Endothelial cell of umbilical vein (primary cell): ENCODE measurements at regions not wholly inside any gene's neighbourhood (a gene's known extent, or its start where the extent isn't known, plus 50 kb on each side); places are given as distances from the start of the nearest gene placed in this dataset.

Experiments
- EZH2 ChIP-seq: IDR thresholded peaks from 2 replicates; pipeline ENCODE4 v1.6.1; 2012; ENCODE audit warnings: borderline replicate concordance, low read depth, mild to moderate bottlenecking, moderate library complexity, low read length, inconsistent platforms; ENCODE audit not compliant: severe bottlenecking
- FOS ChIP-seq: IDR thresholded peaks from 2 replicates; pipeline ENCODE4 v1.6.1; 2011; ENCODE audit warnings: mild to moderate bottlenecking, low read length, moderate library complexity, borderline replicate concordance; ENCODE audit not compliant: insufficient read depth
- GATA2 ChIP-seq: IDR thresholded peaks from 2 replicates; pipeline ENCODE4 v1.7.0; 2011; ENCODE audit warnings: low read depth, mild to moderate bottlenecking, moderate library complexity, mixed read lengths, low read length; ENCODE audit not compliant: insufficient read length, insufficient read depth
- JUN ChIP-seq: IDR thresholded peaks from 2 replicates; pipeline ENCODE4 v1.6.1; 2011; ENCODE audit warnings: borderline replicate concordance, low read depth; ENCODE audit not compliant: insufficient read length, insufficient read depth
- MYC ChIP-seq: IDR thresholded peaks from one replicate; pipeline ENCODE4 v1.6.1; 2011; ENCODE audit warnings: mild to moderate bottlenecking, low read depth, low read length
- POLR2A ChIP-seq: IDR thresholded peaks from 2 replicates; pipeline ENCODE4 v1.6.1; 2012; ENCODE audit warnings: low read depth, mild to moderate bottlenecking, control low read depth, low read length
- POLR2AphosphoS5 ChIP-seq: IDR thresholded peaks from 2 replicates; pipeline ENCODE4 v1.6.1; 2012; ENCODE audit warnings: low read depth, mild to moderate bottlenecking, control low read depth, low read length, moderate library complexity; ENCODE audit not compliant: insufficient read depth
- TF ChIP-seq, protein P1 (sequence below), 2 donors: IDR thresholded peaks; 1 replicate in 1 of 2; 2 replicates in 1 of 2; pipeline ENCODE4 v1.5.1; 2011; ENCODE audit warnings: low read length in 2 of 2, mild to moderate bottlenecking in 2 of 2, moderate library complexity in 2 of 2, control low read depth in 1 of 2, inconsistent platforms in 1 of 2, low read depth in 1 of 2; ENCODE audit not compliant: insufficient read depth in 1 of 2; ENCODE audit errors: extremely low read depth in 1 of 2
- TF ChIP-seq, protein P2 (sequence below): IDR thresholded peaks from 2 replicates; pipeline ENCODE4 v1.6.1; 2011; ENCODE audit not compliant: insufficient read depth, insufficient read length

DNA sequence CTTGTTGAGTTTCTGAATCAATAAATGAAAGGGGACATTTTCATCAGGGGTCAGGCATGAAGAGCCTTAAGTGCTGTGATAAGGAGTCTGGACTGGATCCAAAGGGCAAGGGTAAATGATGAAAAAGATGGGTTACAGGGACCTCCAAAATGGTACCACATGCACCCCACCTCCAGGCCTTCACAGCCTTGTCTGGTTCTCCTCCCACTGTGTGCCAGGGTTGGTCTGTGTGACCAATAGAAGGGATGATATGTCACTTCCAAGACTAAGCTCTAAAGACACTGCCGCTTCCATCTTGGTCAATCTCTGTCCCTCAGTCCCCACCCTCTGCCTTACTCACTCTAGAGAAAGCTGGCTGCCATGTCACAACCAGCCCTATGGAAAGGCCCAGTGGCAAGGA lies 140.6 kb downstream of the ZNF281 start:
- no peak for TF ChIP-seq POLR2AphosphoS5
- TF ChIP-seq, protein P1, sequence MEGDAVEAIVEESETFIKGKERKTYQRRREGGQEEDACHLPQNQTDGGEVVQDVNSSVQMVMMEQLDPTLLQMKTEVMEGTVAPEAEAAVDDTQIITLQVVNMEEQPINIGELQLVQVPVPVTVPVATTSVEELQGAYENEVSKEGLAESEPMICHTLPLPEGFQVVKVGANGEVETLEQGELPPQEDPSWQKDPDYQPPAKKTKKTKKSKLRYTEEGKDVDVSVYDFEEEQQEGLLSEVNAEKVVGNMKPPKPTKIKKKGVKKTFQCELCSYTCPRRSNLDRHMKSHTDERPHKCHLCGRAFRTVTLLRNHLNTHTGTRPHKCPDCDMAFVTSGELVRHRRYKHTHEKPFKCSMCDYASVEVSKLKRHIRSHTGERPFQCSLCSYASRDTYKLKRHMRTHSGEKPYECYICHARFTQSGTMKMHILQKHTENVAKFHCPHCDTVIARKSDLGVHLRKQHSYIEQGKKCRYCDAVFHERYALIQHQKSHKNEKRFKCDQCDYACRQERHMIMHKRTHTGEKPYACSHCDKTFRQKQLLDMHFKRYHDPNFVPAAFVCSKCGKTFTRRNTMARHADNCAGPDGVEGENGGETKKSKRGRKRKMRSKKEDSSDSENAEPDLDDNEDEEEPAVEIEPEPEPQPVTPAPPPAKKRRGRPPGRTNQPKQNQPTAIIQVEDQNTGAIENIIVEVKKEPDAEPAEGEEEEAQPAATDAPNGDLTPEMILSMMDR (IDR thresholded peaks at IDR 0.05; ENCODE audit: extremely low read depth in 1 of 2, insufficient read depth in 1 of 2, low read depth in 1 of 2, low read length in 2 of 2), result no peak
- no peak for TF ChIP-seq POLR2A
- TF ChIP-seq EZH2, result no peak
- TF ChIP-seq, protein P2, sequence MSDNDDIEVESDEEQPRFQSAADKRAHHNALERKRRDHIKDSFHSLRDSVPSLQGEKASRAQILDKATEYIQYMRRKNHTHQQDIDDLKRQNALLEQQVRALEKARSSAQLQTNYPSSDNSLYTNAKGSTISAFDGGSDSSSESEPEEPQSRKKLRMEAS, result no peak
- TF ChIP-seq FOS, result no peak
- no peak for TF ChIP-seq MYC
- TF ChIP-seq JUN, result no peak
- no peak for TF ChIP-seq GATA2
